RWPE2 (cell line): ENCODE measurements at regions not wholly inside any gene's neighbourhood (a gene's known extent, or its start where the extent isn't known, plus 50 kb on each side); places are given as distances from the start of the nearest gene placed in this dataset.

Experiments used
- ATAC-seq: fragments of 200-7000 bp; cut with Tn5 transposase; 3 replicates; pipeline ENCODE4 v1.9.1; 2021; ENCODE audit warnings: low read depth
- DNase-seq: peaks from one replicate; pipeline ENCODE4 v3.0.0-alpha.2; 2020; ENCODE audit warnings: low spot score
- H3K27ac ChIP-seq: fragments of 450-650 bp; 2 replicates; pipeline ENCODE4 v1.5.1; 2017; ENCODE audit warnings: mild to moderate bottlenecking; ENCODE audit not compliant: poor library complexity, severe bottlenecking
- H3K27me3 ChIP-seq: fragments of 250-450 bp; sonication (Bioruptor Pico); 2 replicates; pipeline ENCODE4 v1.5.1; 2021; ENCODE audit warnings: mild to moderate bottlenecking, moderate library complexity; ENCODE audit not compliant: insufficient read depth, poor library complexity, severe bottlenecking
- H3K36me3 ChIP-seq: fragments of 250-450 bp; sonication (Bioruptor Pico); 2 replicates; pipeline ENCODE4 v1.5.1; 2020; ENCODE audit warnings: low read depth, mild to moderate bottlenecking, moderate library complexity
- H3K4me1 ChIP-seq: fragments of 250-450 bp; sonication (Bioruptor Pico); 2 replicates; pipeline ENCODE4 v1.5.1; 2021; ENCODE audit warnings: mild to moderate bottlenecking, moderate library complexity; ENCODE audit not compliant: insufficient read depth, poor library complexity, severe bottlenecking
- H3K4me3 ChIP-seq: fragments of 250-450 bp; sonication (Bioruptor Pico); 2 replicates; pipeline ENCODE4 v1.5.1; 2021; ENCODE audit warnings: mild to moderate bottlenecking, moderate library complexity; ENCODE audit not compliant: severe bottlenecking
- H3K9me3 ChIP-seq: fragments of 250-450 bp; sonication (Bioruptor Pico); 2 replicates; pipeline ENCODE4 v1.5.1; 2021; ENCODE audit warnings: mild to moderate bottlenecking, moderate library complexity; ENCODE audit not compliant: severe bottlenecking
- CTCF ChIP-seq: fragments of 450-650 bp; IDR thresholded peaks from one replicate; pipeline ENCODE4 v1.5.1; 2017; ENCODE audit warnings: mild to moderate bottlenecking, moderate library complexity; ENCODE audit not compliant: poor library complexity, severe bottlenecking

GRCh38 chr1:213371847-213372619 is 321.0 kb downstream of the RPS6KC1 start:
- Histone ChIP-seq H3K27ac (no peak overlapping the region), H3K27me3 (no peaks in the 10 kb centered on the region), H3K4me3 (no peak overlapping the region), H3K4me1 (no peaks in the 10 kb centered on the region), H3K9me3 (no peaks in the 10 kb centered on the region), H3K36me3 (no peaks in the 10 kb centered on the region)
- no peak for TF ChIP-seq CTCF
- DNase-seq: no peak
- ATAC-seq: no peak

GRCh38 chr1:213374369-213374768 is 323.3 kb downstream of the RPS6KC1 start:
- no peaks in the 10 kb centered on the region for H3K4me1 ChIP-seq
- ATAC-seq (no peak), DNase-seq (no peak)

GRCh38 chr1:213375002-213375401 is 324.0 kb downstream of the RPS6KC1 start:
- Histone ChIP-seq H3K9me3 (no peaks in the 10 kb centered on the region), H3K36me3 (no peaks in the 10 kb centered on the region), H3K27me3 (no peaks in the 10 kb centered on the region), H3K4me3 (no peak overlapping the region), H3K4me1 (no peaks in the 10 kb centered on the region), H3K27ac (no peak overlapping the region)
- ATAC-seq: no peak
- no peak for TF ChIP-seq CTCF
- DNase-seq: no peak

More at GRCh38 chr1:213374369-213374768, 323.3 kb downstream of the RPS6KC1 start:
- H3K4me3 ChIP-seq: no peak overlapping the region
- no peaks in the 10 kb centered on the region for H3K36me3 ChIP-seq
- TF ChIP-seq CTCF: peak; percentile 62
- no peaks in the 10 kb centered on the region for H3K27me3 ChIP-seq
- H3K27ac ChIP-seq: no peak overlapping the region
- no peaks in the 10 kb centered on the region for H3K9me3 ChIP-seq

- Histone ChIP-seq H3K4me3 (no peak overlapping the region), H3K4me1 (no peaks in the 10 kb centered on the region), H3K9me3 (no peaks in the 10 kb centered on the region), H3K27ac (no peak overlapping the region), H3K27me3 (no peaks in the 10 kb centered on the region), H3K36me3 (no peaks in the 10 kb centered on the region)
- DNase-seq (no peak), ATAC-seq (no peak)
- no peak for TF ChIP-seq CTCF
Measured at GRCh38 chr1:213376862-213377372, 325.9 kb downstream of the RPS6KC1 start.

GRCh38 chr1:213380865-213381264 is 329.8 kb downstream of the RPS6KC1 start:
- no peaks in the 10 kb centered on the region for H3K27me3 ChIP-seq
- ATAC-seq (no peak), DNase-seq (no peak)
- H3K36me3 ChIP-seq: no peaks in the 10 kb centered on the region
- H3K9me3 ChIP-seq: no peaks in the 10 kb centered on the region
- TF ChIP-seq CTCF: no peak
- H3K4me3 ChIP-seq: no peak overlapping the region
- no peak overlapping the region for H3K27ac ChIP-seq
- no peaks in the 10 kb centered on the region for H3K4me1 ChIP-seq
